PFSK-1 (cell line): ENCODE measurements at regions not wholly inside any gene's neighbourhood (a gene's known extent, or its start where the extent isn't known, plus 50 kb on each side); places are given as distances from the start of the nearest gene placed in this dataset.

Experiments
- FOXP2 ChIP-seq: optimal IDR thresholded peaks from 2 replicates; pipeline ENCODE3; 2011; ENCODE audit warnings: borderline replicate concordance, control low read depth, inconsistent platforms; ENCODE audit not compliant: insufficient read depth; ENCODE audit errors: extremely low read length, extremely low read depth
- POLR2AphosphoS5 ChIP-seq: IDR thresholded peaks from 2 replicates; pipeline ENCODE4 v1.6.1; 2012; ENCODE audit warnings: low read depth, mild to moderate bottlenecking, control low read depth, low read length, moderate library complexity
- REST ChIP-seq, 2 experiments: IDR thresholded peaks; 2 replicates each; pipeline versions ENCODE4 v1.6.1 to v1.8.0; 2011 to 2012; ENCODE audit warnings: low read depth in 2 of 2, low read length in 2 of 2, control low read depth in 1 of 2, inconsistent platforms in 1 of 2, mild to moderate bottlenecking in 1 of 2, moderate library complexity in 1 of 2; ENCODE audit not compliant: insufficient read depth in 1 of 2
- SIN3A ChIP-seq: IDR thresholded peaks from 2 replicates; pipeline ENCODE4 v1.6.1; 2012; ENCODE audit warnings: mild to moderate bottlenecking, low read length, moderate library complexity, borderline replicate concordance; ENCODE audit not compliant: insufficient read depth
- TAF1 ChIP-seq: IDR thresholded peaks from 2 replicates; pipeline ENCODE4 v1.6.1; 2012; ENCODE audit warnings: low read length, control low read depth, borderline replicate concordance; ENCODE audit not compliant: insufficient read depth

DNA sequence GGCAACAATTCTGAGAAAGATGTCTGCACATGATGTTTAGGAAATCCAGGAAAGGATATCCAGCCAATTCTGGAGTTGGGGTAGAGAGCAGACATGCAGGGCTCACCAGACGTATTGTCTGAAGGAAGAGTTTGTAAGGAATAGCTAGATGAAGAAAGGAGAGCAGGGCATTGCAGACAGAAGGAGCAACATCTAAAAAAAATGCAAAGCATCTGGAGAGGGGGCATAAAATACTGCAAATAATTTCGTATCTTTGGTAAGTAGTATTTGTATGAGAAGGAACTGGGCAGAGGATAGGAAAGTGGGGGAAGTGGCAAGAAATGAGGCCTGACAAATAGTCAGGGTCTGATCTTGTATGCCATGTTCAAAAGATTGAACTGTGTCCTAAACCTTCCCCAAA lies 74.8 kb downstream of the MACIR start:
- TF ChIP-seq TAF1 (no peak), POLR2AphosphoS5 (no peak), SIN3A (no peak), REST (IDR thresholded peaks at IDR 0.05; ENCODE audit: insufficient read depth in 1 of 2, low read depth in 2 of 2, low read length in 2 of 2) (no peak), FOXP2 (no peak)

- no peak for TF ChIP-seq FOXP2
- no peak for TF ChIP-seq REST (IDR thresholded peaks at IDR 0.05; ENCODE audit: insufficient read depth in 1 of 2, low read depth in 2 of 2, low read length in 2 of 2)
- no peak for TF ChIP-seq POLR2AphosphoS5
- TF ChIP-seq TAF1, result no peak
- TF ChIP-seq SIN3A, result no peak
Measured at GRCh38 chr5:103330875-103331274, 72.3 kb downstream of the MACIR start.
